GM10266 (cell line): ENCODE measurements at regions not wholly inside any gene's neighbourhood (a gene's known extent, or its start where the extent isn't known, plus 50 kb on each side); places are given as distances from the start of the nearest gene placed in this dataset.

Experiments used
- DNase-seq: peaks from one replicate; pipeline ENCODE4 v3.0.0; 2012; ENCODE audit errors: extremely low spot score
- TF ChIP-seq, protein P1 (sequence below): IDR thresholded peaks from 2 replicates; pipeline ENCODE4 v1.5.1; 2012; ENCODE audit warnings: mild to moderate bottlenecking, low read depth; ENCODE audit not compliant: control insufficient read depth, insufficient read depth; ENCODE audit errors: missing control alignments

DNA sequence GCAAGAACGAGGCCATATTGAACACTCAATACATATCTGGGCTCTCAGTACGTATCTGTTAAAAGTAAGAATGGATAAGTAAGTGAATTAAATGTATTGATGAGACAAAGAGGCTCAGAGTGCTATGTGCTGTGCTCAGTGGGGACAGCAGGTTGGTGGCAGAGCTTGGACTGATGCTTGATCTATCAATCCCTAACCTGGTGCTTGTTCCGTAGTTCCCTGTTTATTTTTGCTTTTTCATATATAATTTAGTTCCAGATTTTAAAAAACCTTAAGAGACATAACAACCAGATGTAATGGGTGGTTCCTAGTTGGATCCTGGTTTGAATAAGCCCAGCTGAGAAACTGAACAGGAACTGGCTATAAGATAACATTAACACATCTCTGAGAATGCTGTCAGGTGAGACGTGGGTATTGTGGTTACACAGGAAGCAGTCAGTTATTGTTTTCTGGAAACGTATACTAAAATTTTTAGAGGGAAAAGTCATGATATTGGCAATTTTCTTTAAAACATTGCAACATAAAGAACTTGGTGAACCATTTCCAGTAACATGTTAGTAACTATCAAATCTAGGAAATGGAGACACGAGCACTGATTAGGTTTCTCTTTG is 120.5 kb downstream of the FOXB1 start:
- no peak for DNase-seq
- TF ChIP-seq, protein P1, sequence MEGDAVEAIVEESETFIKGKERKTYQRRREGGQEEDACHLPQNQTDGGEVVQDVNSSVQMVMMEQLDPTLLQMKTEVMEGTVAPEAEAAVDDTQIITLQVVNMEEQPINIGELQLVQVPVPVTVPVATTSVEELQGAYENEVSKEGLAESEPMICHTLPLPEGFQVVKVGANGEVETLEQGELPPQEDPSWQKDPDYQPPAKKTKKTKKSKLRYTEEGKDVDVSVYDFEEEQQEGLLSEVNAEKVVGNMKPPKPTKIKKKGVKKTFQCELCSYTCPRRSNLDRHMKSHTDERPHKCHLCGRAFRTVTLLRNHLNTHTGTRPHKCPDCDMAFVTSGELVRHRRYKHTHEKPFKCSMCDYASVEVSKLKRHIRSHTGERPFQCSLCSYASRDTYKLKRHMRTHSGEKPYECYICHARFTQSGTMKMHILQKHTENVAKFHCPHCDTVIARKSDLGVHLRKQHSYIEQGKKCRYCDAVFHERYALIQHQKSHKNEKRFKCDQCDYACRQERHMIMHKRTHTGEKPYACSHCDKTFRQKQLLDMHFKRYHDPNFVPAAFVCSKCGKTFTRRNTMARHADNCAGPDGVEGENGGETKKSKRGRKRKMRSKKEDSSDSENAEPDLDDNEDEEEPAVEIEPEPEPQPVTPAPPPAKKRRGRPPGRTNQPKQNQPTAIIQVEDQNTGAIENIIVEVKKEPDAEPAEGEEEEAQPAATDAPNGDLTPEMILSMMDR, result no peak

GRCh38 chr15:60125334-60125733 is 121.2 kb downstream of the FOXB1 start:
- TF ChIP-seq, protein P1, result no peak
- DNase-seq, result no peak

DNA sequence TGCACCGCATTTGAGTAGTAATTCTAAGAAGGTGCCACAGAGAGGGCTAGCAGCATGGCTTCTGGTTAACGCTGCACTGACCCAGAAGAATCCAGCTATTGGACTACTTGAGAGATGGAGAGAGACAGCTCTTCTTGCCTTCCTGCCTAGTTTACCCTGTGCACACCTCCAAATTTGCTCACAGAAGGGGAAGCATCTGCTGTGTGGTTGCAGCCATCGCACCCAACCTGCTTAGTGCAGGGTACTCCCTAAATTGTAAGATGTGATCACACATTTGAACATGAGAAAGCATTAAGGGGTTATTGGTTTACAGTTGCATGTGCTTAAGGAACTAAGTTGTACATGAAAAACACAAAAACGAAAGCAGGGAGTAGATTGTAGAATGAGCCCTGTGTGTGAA is 122.1 kb downstream of the FOXB1 start:
- no peak for DNase-seq

DNA sequence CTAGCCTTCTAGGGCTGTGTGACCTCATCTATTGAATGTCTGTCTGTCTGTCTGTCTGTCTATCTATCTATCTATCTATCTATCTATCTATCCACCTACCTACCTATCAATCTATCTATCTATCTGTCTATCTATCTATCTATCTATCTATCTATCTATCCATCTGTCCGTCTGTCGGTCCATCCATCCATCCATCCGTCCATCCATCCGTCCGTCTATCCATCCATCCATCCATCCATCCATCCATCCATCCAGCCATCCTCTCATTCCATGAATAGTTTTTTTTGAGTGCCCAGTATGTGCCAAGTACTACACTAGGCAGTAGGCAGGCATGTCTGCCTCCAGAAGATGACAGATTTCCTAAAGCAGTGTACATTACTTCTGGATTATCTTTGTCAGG is 122.5 kb downstream of the FOXB1 start:
- no peak for DNase-seq
- TF ChIP-seq, protein P1, result no peak

More for the DNA sequence above, 122.1 kb downstream of the FOXB1 start:
- TF ChIP-seq, protein P1, result no peak

GRCh38 chr15:60128000-60128376 is 123.9 kb downstream of the FOXB1 start:
- TF ChIP-seq, protein P1, result no peak
- no peak for DNase-seq

- TF ChIP-seq, protein P1, result no peak
- DNase-seq, result no peak
Observed at GRCh38 chr15:60128710-60129109, 124.6 kb downstream of the FOXB1 start.

- DNase-seq, result no peak
- TF ChIP-seq, protein P1, result no peak
Observed at GRCh38 chr15:60130398-60130797, 126.3 kb downstream of the FOXB1 start.
